ENCODE measurements at regions not wholly inside any gene's neighbourhood (a gene's known extent, or its start where the extent isn't known, plus 50 kb on each side); places are given as distances from the start of the nearest gene placed in this dataset.

- DNase-seq (ENCODE audit: low read depth, low spot score) (no peak), FAIRE-seq (no peak)
- Histone ChIP-seq H3K27me3 (ENCODE audit: control insufficient read depth, extremely low read depth, insufficient read depth, low read length) (no peaks in the 10 kb centered on the region), H3K27ac (ENCODE audit: control insufficient read depth, insufficient read depth, low read length) (no peak overlapping the region), H3K36me3 (ENCODE audit: control insufficient read depth in 2 of 2, extremely low read depth in 1 of 2, insufficient read depth in 2 of 2, low read length in 2 of 2) (no peaks in the 10 kb centered on the region), H2AFZ (ENCODE audit: control insufficient read depth, low read length) (no peak overlapping the region), H3K9me1 (ENCODE audit: control insufficient read depth, extremely low read depth, insufficient read depth, low read length) (no peaks in the 10 kb centered on the region), H3K4me1 (ENCODE audit: control insufficient read depth, extremely low read depth, insufficient read depth, low read length) (no peaks in the 10 kb centered on the region), H3K79me2 (ENCODE audit: control insufficient read depth, insufficient read depth, low read length) (no peaks in the 10 kb centered on the region), H3K9ac (ENCODE audit: control insufficient read depth, extremely low read depth, insufficient read depth, low read length) (no peak overlapping the region), H3K4me2 (ENCODE audit: control insufficient read depth, extremely low read depth, insufficient read depth, low read depth, low read length) (no peak overlapping the region), H4K20me1 (ENCODE audit: control insufficient read depth, extremely low read depth, insufficient read depth, low read length) (no peaks in the 10 kb centered on the region), H3K9me3 (ENCODE audit: control insufficient read depth, low read depth, low read length) (no peaks in the 10 kb centered on the region), H3K4me3 (ENCODE audit: control insufficient read depth in 2 of 3, extremely low read depth in 1 of 3, insufficient read depth in 2 of 3, low read depth in 1 of 3, low read length in 3 of 3) (no peak overlapping the region)
- TF ChIP-seq EZH2 (IDR thresholded peaks at IDR 0.05; ENCODE audit: low read length) (no peak), CTCF (optimal IDR thresholded peaks at IDR 0.05 in 1 of 3, IDR thresholded peaks at IDR 0.05 in 1 of 3, conservative IDR thresholded peaks at IDR 0.05 in 1 of 3; ENCODE audit: extremely low read depth in 1 of 3, insufficient read depth in 2 of 3, low read length in 3 of 3) (no peak)
- dilution Hi-C loops (cut with MboI; ENCODE audit: extremely low pct_ligation_motif_present, low sequenced_read_pairs), result no loop called here
Observed at GRCh38 chr18:77329651-77330050, 80.0 kb downstream of the GALR1 start.

- Histone ChIP-seq H3K4me1 (ENCODE audit: control insufficient read depth, extremely low read depth, insufficient read depth, low read length) (no peaks in the 10 kb centered on the region), H3K27me3 (ENCODE audit: control insufficient read depth, extremely low read depth, insufficient read depth, low read length) (no peaks in the 10 kb centered on the region)
- FAIRE-seq, result no peak
Observed at GRCh38 chr18:77334876-77335275, 85.2 kb downstream of the GALR1 start.

More at GRCh38 chr18:77334876-77335275, 85.2 kb downstream of the GALR1 start:
- DNase-seq (ENCODE audit: low read depth, low spot score), result no peak
- Histone ChIP-seq H3K4me2 (ENCODE audit: control insufficient read depth, extremely low read depth, insufficient read depth, low read depth, low read length) (no peak overlapping the region), H4K20me1 (ENCODE audit: control insufficient read depth, extremely low read depth, insufficient read depth, low read length) (no peaks in the 10 kb centered on the region), H3K27ac (ENCODE audit: control insufficient read depth, insufficient read depth, low read length) (no peak overlapping the region), H3K36me3 (ENCODE audit: control insufficient read depth in 2 of 2, extremely low read depth in 1 of 2, insufficient read depth in 2 of 2, low read length in 2 of 2) (no peaks in the 10 kb centered on the region), H3K9me1 (ENCODE audit: control insufficient read depth, extremely low read depth, insufficient read depth, low read length) (no peaks in the 10 kb centered on the region), H3K9ac (ENCODE audit: control insufficient read depth, extremely low read depth, insufficient read depth, low read length) (no peak overlapping the region), H3K9me3 (ENCODE audit: control insufficient read depth, low read depth, low read length) (peaks cover 4% of the 10 kb centered on the region), H3K4me3 (ENCODE audit: control insufficient read depth in 2 of 3, extremely low read depth in 1 of 3, insufficient read depth in 2 of 3, low read depth in 1 of 3, low read length in 3 of 3) (no peak overlapping the region), H3K79me2 (ENCODE audit: control insufficient read depth, insufficient read depth, low read length) (no peaks in the 10 kb centered on the region), H2AFZ (ENCODE audit: control insufficient read depth, low read length) (no peak overlapping the region)
- dilution Hi-C loops (cut with MboI; ENCODE audit: extremely low pct_ligation_motif_present, low sequenced_read_pairs), result no loop called here
- TF ChIP-seq CTCF (optimal IDR thresholded peaks at IDR 0.05 in 1 of 3, IDR thresholded peaks at IDR 0.05 in 1 of 3, conservative IDR thresholded peaks at IDR 0.05 in 1 of 3; ENCODE audit: extremely low read depth in 1 of 3, insufficient read depth in 2 of 3, low read length in 3 of 3) (no peak), EZH2 (IDR thresholded peaks at IDR 0.05; ENCODE audit: low read length) (no peak)

Data from keratinocyte (primary cell).